HG03060 (cell line): ENCODE measurements at regions not wholly inside any gene's neighbourhood (a gene's known extent, or its start where the extent isn't known, plus 50 kb on each side); places are given as distances from the start of the nearest gene placed in this dataset.

Source experiments
- ATAC-seq: cut with Tn5 transposase; IDR thresholded peaks from one replicate; pipeline ENCODE4 v1.9.1; 2021; ENCODE audit warnings: low read depth, moderate number of reproducible peaks; ENCODE audit not compliant: unreplicated experiment

GRCh38 chr11:8340296-8340695 is 76.6 kb upstream of the LMO1 start:
- ATAC-seq: no peak

GRCh38 chr11:8339592-8340022 is 75.9 kb upstream of the LMO1 start:
- ATAC-seq: no peak

GRCh38 chr11:8338138-8338537 is 74.5 kb upstream of the LMO1 start:
- no peak for ATAC-seq

GRCh38 chr11:8337130-8337795 is 73.6 kb upstream of the LMO1 start:
- no peak for ATAC-seq

- no peak for ATAC-seq
Measured at GRCh38 chr11:8336356-8337129, 72.9 kb upstream of the LMO1 start.

- ATAC-seq: no peak
Measured at GRCh38 chr11:8335683-8336082, 72.0 kb upstream of the LMO1 start.

GRCh38 chr11:8335186-8335585 is 71.5 kb upstream of the LMO1 start:
- ATAC-seq: no peak

GRCh38 chr11:8333811-8334401 is 70.2 kb upstream of the LMO1 start:
- no peak for ATAC-seq

GRCh38 chr11:8333376-8333775 is 69.7 kb upstream of the LMO1 start:
- ATAC-seq: no peak

GRCh38 chr11:8332891-8333290 is 69.2 kb upstream of the LMO1 start:
- ATAC-seq: no peak

- ATAC-seq: no peak
Measured at GRCh38 chr11:8332196-8332595, 68.5 kb upstream of the LMO1 start.

- ATAC-seq: no peak
Measured at GRCh38 chr11:8331767-8332166, 68.1 kb upstream of the LMO1 start.

GRCh38 chr11:8330896-8331295 is 67.2 kb upstream of the LMO1 start:
- ATAC-seq: no peak

GRCh38 chr11:8330404-8330803 is 66.7 kb upstream of the LMO1 start:
- ATAC-seq: no peak

GRCh38 chr11:8329847-8330361 is 66.2 kb upstream of the LMO1 start:
- ATAC-seq: no peak

- ATAC-seq: no peak
Measured at GRCh38 chr11:8329336-8329735, 65.7 kb upstream of the LMO1 start.

GRCh38 chr11:8328848-8329330 is 65.2 kb upstream of the LMO1 start:
- ATAC-seq: peak; percentile 39

- ATAC-seq: no peak
Measured at GRCh38 chr11:8328231-8328794, 64.6 kb upstream of the LMO1 start.

GRCh38 chr11:8327761-8328192 is 64.1 kb upstream of the LMO1 start:
- peak; percentile 50 for ATAC-seq

- no peak for ATAC-seq
Measured at GRCh38 chr11:8326337-8326736, 62.7 kb upstream of the LMO1 start.
